Common myeloid progenitor, CD34-positive (primary cell): ENCODE measurements at regions not wholly inside any gene's neighbourhood (a gene's known extent, or its start where the extent isn't known, plus 50 kb on each side); places are given as distances from the start of the nearest gene placed in this dataset.

Experiments used
- CTCF ChIA-PET: fragments of 350-600 bp; sonication (Branson Sonifier 250); formaldehyde crosslinking; loops from one replicate; lab custom pipeline; 2021; ENCODE audit warnings: antibody characterized with exemption; lab: Charles Lee
- POLR2A ChIA-PET: fragments of 350-600 bp; sonication (Branson Sonifier 250); formaldehyde crosslinking; loops from one replicate; lab custom pipeline; 2021; ENCODE audit warnings: antibody characterized with exemption; lab: Charles Lee
- DNase-seq, 3 donors: peaks; one replicate each; pipeline versions ENCODE4 v3.0.0 to v3.0.0-alpha.2; 2013
- H3K27ac ChIP-seq, 2 experiments: 1 replicate in 1 of 2; 2 replicates in 1 of 2; pipeline ENCODE4 v1.7.0; 2013; ENCODE audit warnings: inconsistent platforms in 2 of 2, low read length in 2 of 2, mild to moderate bottlenecking in 2 of 2, low read depth in 1 of 2, moderate library complexity in 1 of 2; ENCODE audit not compliant: severe bottlenecking in 2 of 2, insufficient read depth in 1 of 2, poor library complexity in 1 of 2
- H3K27me3 ChIP-seq, 5 experiments: replicated peaks in 2 of 5; 1 replicate in 3 of 5; 2 replicates in 2 of 5; pipeline versions ENCODE4 v1.6.1 to v1.7.0; 2013; ENCODE audit warnings: low read length in 4 of 5, mild to moderate bottlenecking in 2 of 5, moderate library complexity in 2 of 5, inconsistent platforms in 1 of 5; ENCODE audit not compliant: insufficient read depth in 5 of 5, control insufficient read depth in 4 of 5
- H3K36me3 ChIP-seq, 4 experiments: 1 replicate in 2 of 4; 2 replicates in 2 of 4; pipeline versions ENCODE4 v1.6.1 to v1.7.0; 2013; ENCODE audit warnings: low read length in 3 of 4, control low read depth in 1 of 4, mild to moderate bottlenecking in 1 of 4; ENCODE audit not compliant: control insufficient read depth in 4 of 4, insufficient read depth in 4 of 4
- H3K4me1 ChIP-seq, 4 experiments: 1 replicate in 3 of 4; 2 replicates in 1 of 4; pipeline versions ENCODE4 v1.6.1 to v1.7.1; 2013; ENCODE audit warnings: low read length in 3 of 4, mild to moderate bottlenecking in 3 of 4, control low read depth in 1 of 4, inconsistent platforms in 1 of 4, moderate library complexity in 1 of 4; ENCODE audit not compliant: control insufficient read depth in 4 of 4, insufficient read depth in 4 of 4; ENCODE audit errors: control extremely low read depth in 1 of 4
- H3K4me3 ChIP-seq, 7 experiments: 1 replicate in 4 of 7; 2 replicates in 3 of 7; pipeline versions ENCODE4 v1.5.1 to v1.7.0; 2013; ENCODE audit warnings: mild to moderate bottlenecking in 7 of 7, low read length in 6 of 7, moderate library complexity in 6 of 7, inconsistent platforms in 2 of 7, low read depth in 2 of 7, control low read depth in 1 of 7; ENCODE audit not compliant: insufficient read depth in 4 of 7, control insufficient read depth in 1 of 7; ENCODE audit errors: extremely low read depth in 1 of 7
- H3K9me3 ChIP-seq, 5 experiments: 1 replicate in 4 of 5; 2 replicates in 1 of 5; pipeline versions ENCODE4 v1.6.1 to v1.7.1; 2013; ENCODE audit warnings: low read length in 4 of 5, mild to moderate bottlenecking in 2 of 5, inconsistent platforms in 1 of 5, low read depth in 1 of 5, moderate library complexity in 1 of 5; ENCODE audit not compliant: control insufficient read depth in 4 of 5, insufficient read depth in 2 of 5; ENCODE audit errors: control extremely low read depth in 1 of 5
- WGBS: methylation state at CpG from one replicate; pipeline ENCODE4 v1.1.5; 2013; ENCODE audit not compliant: insufficient coverage; 5-methylcytosine and 5-hydroxymethylcytosine counted together

GRCh38 chr5:28543473-28544098, 1505.2 kb upstream of the CDH9 start:
- Histone ChIP-seq H3K9me3 (no peaks in the 10 kb centered on the region), H3K27me3 (no peaks in the 10 kb centered on the region), H3K27ac (no peak overlapping the region), H3K36me3 (no peaks in the 10 kb centered on the region), H3K4me3 (no peak overlapping the region), H3K4me1 (no peaks in the 10 kb centered on the region)
- DNase-seq: no peak
- POLR2A ChIA-PET: no interaction called here
- CTCF ChIA-PET: no interaction called here

GRCh38 chr5:28542987-28543386, 1504.6 kb upstream of the CDH9 start:
- WGBS: 0% methylated on average over 1 of the region's 3 CpGs
- no peaks in the 10 kb centered on the region for H3K9me3 ChIP-seq
- POLR2A ChIA-PET: no interaction called here
- H3K4me3 ChIP-seq: no peak overlapping the region
- CTCF ChIA-PET: no interaction called here
- H3K4me1 ChIP-seq: no peaks in the 10 kb centered on the region
- no peaks in the 10 kb centered on the region for H3K36me3 ChIP-seq
- no peaks in the 10 kb centered on the region for H3K27me3 ChIP-seq
- no peak overlapping the region for H3K27ac ChIP-seq
- DNase-seq: peak in 1 of 3 donors; percentile 0

- DNase-seq: no peak
- H3K27me3 ChIP-seq: no peaks in the 10 kb centered on the region
- no peaks in the 10 kb centered on the region for H3K36me3 ChIP-seq
- no peaks in the 10 kb centered on the region for H3K4me1 ChIP-seq
- 100% methylated on average over 4 of the region's 4 CpGs for WGBS
- POLR2A ChIA-PET: no interaction called here
- no peak overlapping the region for H3K27ac ChIP-seq
- CTCF ChIA-PET: no interaction called here
- H3K4me3 ChIP-seq: no peak overlapping the region
- peaks cover 0 to 6% (median 0%) of the 10 kb centered on the region in 5 experiments for H3K9me3 ChIP-seq
Measured at GRCh38 chr5:28523888-28524635, 1485.7 kb upstream of the CDH9 start.

DNA sequence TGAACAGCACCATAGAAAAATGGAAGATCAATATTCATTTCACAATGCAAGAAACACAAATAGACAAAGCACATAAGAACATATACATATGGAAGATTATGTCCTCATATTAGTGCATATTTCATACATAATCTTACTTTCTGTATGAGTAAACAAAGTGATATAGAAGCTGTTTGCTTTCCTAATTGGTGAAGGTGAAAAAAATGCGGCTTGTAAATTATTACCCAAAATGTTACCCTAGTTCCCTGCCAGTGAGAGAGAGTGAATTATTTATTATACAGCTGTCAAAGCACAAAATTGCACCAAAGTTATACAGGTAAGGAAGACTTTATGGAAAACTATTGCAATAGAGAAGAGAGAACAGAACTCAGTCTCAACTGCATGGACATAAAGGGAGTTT, 1485.0 kb upstream of the CDH9 start:
- no peak overlapping the region for H3K4me3 ChIP-seq
- CTCF ChIA-PET: no interaction called here
- no peaks in the 10 kb centered on the region for H3K36me3 ChIP-seq
- POLR2A ChIA-PET: no interaction called here
- peaks cover 0 to 6% (median 0%) of the 10 kb centered on the region in 5 experiments for H3K9me3 ChIP-seq
- no peak overlapping the region for H3K27ac ChIP-seq
- H3K27me3 ChIP-seq: no peaks in the 10 kb centered on the region
- no peak for DNase-seq
- H3K4me1 ChIP-seq: no peaks in the 10 kb centered on the region
- no CpG with 5 or more reads among the region's 1 CpG for WGBS

- peaks cover 0 to 6% (median 0%) of the 10 kb centered on the region in 5 experiments for H3K9me3 ChIP-seq
- no peaks in the 10 kb centered on the region for H3K36me3 ChIP-seq
- H3K4me3 ChIP-seq: no peak overlapping the region
- H3K4me1 ChIP-seq: no peaks in the 10 kb centered on the region
- CTCF ChIA-PET: no interaction called here
- H3K27me3 ChIP-seq: no peaks in the 10 kb centered on the region
- no CpG with 5 or more reads among the region's 2 CpGs for WGBS
- DNase-seq: no peak
- no peak overlapping the region for H3K27ac ChIP-seq
- POLR2A ChIA-PET: no interaction called here
Measured at GRCh38 chr5:28517691-28518090, 1479.3 kb upstream of the CDH9 start.

GRCh38 chr5:28516722-28517121, 1478.3 kb upstream of the CDH9 start:
- no peaks in the 10 kb centered on the region for H3K27me3 ChIP-seq
- CTCF ChIA-PET: no interaction called here
- POLR2A ChIA-PET: interaction anchor here (0.6 kb wide), 1 partner anchor 378 kb away, joined by 3 read pairs; no protein-coding TSS in a partner anchor
- no peak overlapping the region for H3K27ac ChIP-seq
- 100% methylated on average over 1 of the region's 4 CpGs for WGBS
- no peaks in the 10 kb centered on the region for H3K4me1 ChIP-seq
- H3K9me3 ChIP-seq: peaks cover 0 to 6% (median 0%) of the 10 kb centered on the region in 5 experiments
- H3K36me3 ChIP-seq: no peaks in the 10 kb centered on the region
- no peak overlapping the region for H3K4me3 ChIP-seq
- no peak for DNase-seq

- no peak for DNase-seq
- CTCF ChIA-PET: no interaction called here
Measured at GRCh38 chr5:28512648-28513047, 1474.3 kb upstream of the CDH9 start.

More at GRCh38 chr5:28512648-28513047, 1474.3 kb upstream of the CDH9 start:
- H3K9me3 ChIP-seq: peaks cover 0 to 3% (median 0%) of the 10 kb centered on the region in 5 experiments
- no peak overlapping the region for H3K4me3 ChIP-seq
- no peak overlapping the region for H3K27ac ChIP-seq
- POLR2A ChIA-PET: no interaction called here
- no peaks in the 10 kb centered on the region for H3K27me3 ChIP-seq
- H3K36me3 ChIP-seq: no peaks in the 10 kb centered on the region
- 43% methylated on average over 1 of the region's 4 CpGs for WGBS
- H3K4me1 ChIP-seq: no peaks in the 10 kb centered on the region
